Glutamatergic neuron (in vitro differentiated cells): ENCODE measurements at regions not wholly inside any gene's neighbourhood (a gene's known extent, or its start where the extent isn't known, plus 50 kb on each side); places are given as distances from the start of the nearest gene placed in this dataset.

Experiments
- DNase-seq: peaks from one replicate; pipeline ENCODE4 v3.0.0; 2022
- H3K27ac Mint-ChIP-seq: one replicate; pipeline ENCODE4 v1.8.0; 2020; ENCODE audit warnings: mild to moderate bottlenecking, mixed read lengths, inconsistent platforms; ENCODE audit not compliant: unreplicated experiment
- H3K27me3 Mint-ChIP-seq: one replicate; pipeline ENCODE4 v1.8.0; 2020; ENCODE audit warnings: mild to moderate bottlenecking, moderate library complexity, mixed read lengths, inconsistent platforms; ENCODE audit not compliant: unreplicated experiment
- H3K36me3 Mint-ChIP-seq: one replicate; pipeline ENCODE4 v1.8.0; 2020; ENCODE audit warnings: mild to moderate bottlenecking, mixed read lengths, inconsistent platforms; ENCODE audit not compliant: unreplicated experiment
- H3K4me1 Mint-ChIP-seq: one replicate; pipeline ENCODE4 v1.8.0; 2020; ENCODE audit warnings: mild to moderate bottlenecking, low read depth, mixed read lengths, inconsistent platforms; ENCODE audit not compliant: unreplicated experiment
- H3K4me3 Mint-ChIP-seq: one replicate; pipeline ENCODE4 v1.8.0; 2020; ENCODE audit warnings: mild to moderate bottlenecking, mixed read lengths, inconsistent platforms; ENCODE audit not compliant: unreplicated experiment
- H3K9me3 Mint-ChIP-seq: one replicate; pipeline ENCODE4 v1.8.0; 2020; ENCODE audit warnings: mild to moderate bottlenecking, moderate library complexity, mixed read lengths, inconsistent platforms; ENCODE audit not compliant: unreplicated experiment
- CTCF ChIP-seq: fragments of 200-600 bp; sonication (generic); IDR thresholded peaks from one replicate; pipeline ENCODE4 v1.5.0; 2021; ENCODE audit not compliant: partially characterized antibody, unreplicated experiment

GRCh38 chr6:20333721-20334269, 67.9 kb upstream of the E2F3 start:
- Mint-ChIP-seq H3K4me3 (no peak overlapping the region), H3K36me3 (no peaks in the 10 kb centered on the region), H3K4me1 (peaks cover 3% of the 10 kb centered on the region), H3K9me3 (no peaks in the 10 kb centered on the region), H3K27ac (no peak overlapping the region), H3K27me3 (no peaks in the 10 kb centered on the region)
- DNase-seq = no peak
- TF ChIP-seq CTCF = no peak

- peaks cover 3% of the 10 kb centered on the region for H3K4me1 Mint-ChIP-seq
- H3K4me3 Mint-ChIP-seq = no peak overlapping the region
- H3K9me3 Mint-ChIP-seq = no peaks in the 10 kb centered on the region
- no peak for DNase-seq
- H3K36me3 Mint-ChIP-seq = no peaks in the 10 kb centered on the region
- no peak overlapping the region for H3K27ac Mint-ChIP-seq
- no peaks in the 10 kb centered on the region for H3K27me3 Mint-ChIP-seq
- no peak for TF ChIP-seq CTCF
These were observed 67.3 kb upstream of the E2F3 start for GRCh38 chr6:20334334-20334733.

- H3K4me1 Mint-ChIP-seq = peaks cover 3% of the 10 kb centered on the region
- H3K4me3 Mint-ChIP-seq = no peak overlapping the region
These were observed 66.7 kb upstream of the E2F3 start for GRCh38 chr6:20334962-20335361.

GRCh38 chr6:20335872-20336271, 65.8 kb upstream of the E2F3 start:
- Mint-ChIP-seq H3K36me3 (no peaks in the 10 kb centered on the region), H3K27ac (no peak overlapping the region), H3K4me1 (peaks cover 3% of the 10 kb centered on the region), H3K4me3 (no peak overlapping the region), H3K27me3 (peaks cover 1% of the 10 kb centered on the region), H3K9me3 (no peaks in the 10 kb centered on the region)
- TF ChIP-seq CTCF = no peak
- DNase-seq = no peak

More at GRCh38 chr6:20334962-20335361, 66.7 kb upstream of the E2F3 start:
- no peak for DNase-seq
- Mint-ChIP-seq H3K36me3 (no peaks in the 10 kb centered on the region), H3K27ac (no peak overlapping the region), H3K9me3 (no peaks in the 10 kb centered on the region), H3K27me3 (peaks cover 1% of the 10 kb centered on the region)
- no peak for TF ChIP-seq CTCF

GRCh38 chr6:20338156-20338555, 63.5 kb upstream of the E2F3 start:
- Mint-ChIP-seq H3K27ac (no peak overlapping the region), H3K4me3 (no peak overlapping the region), H3K27me3 (peaks cover 6% of the 10 kb centered on the region), H3K9me3 (no peaks in the 10 kb centered on the region), H3K4me1 (peaks cover under 1% of the 10 kb centered on the region), H3K36me3 (no peaks in the 10 kb centered on the region)
- DNase-seq = no peak
- no peak for TF ChIP-seq CTCF
